GM20000 (cell line): ENCODE measurements at regions not wholly inside any gene's neighbourhood (a gene's known extent, or its start where the extent isn't known, plus 50 kb on each side); places are given as distances from the start of the nearest gene placed in this dataset.
"Not testable (repeated sequence)": the region's sequence is repeated elsewhere in the genome, so short reads cannot be mapped to it uniquely, and the experiment has no call there.

Experiments used
- DNase-seq: peaks from one replicate; pipeline ENCODE4 v3.0.0; 2012; ENCODE audit warnings: low spot score
- TF ChIP-seq, protein P1 (sequence below): IDR thresholded peaks from 2 replicates; pipeline ENCODE4 v1.5.1; 2012; ENCODE audit warnings: mild to moderate bottlenecking, control low read depth; ENCODE audit errors: extremely low read depth, missing control alignments

DNA sequence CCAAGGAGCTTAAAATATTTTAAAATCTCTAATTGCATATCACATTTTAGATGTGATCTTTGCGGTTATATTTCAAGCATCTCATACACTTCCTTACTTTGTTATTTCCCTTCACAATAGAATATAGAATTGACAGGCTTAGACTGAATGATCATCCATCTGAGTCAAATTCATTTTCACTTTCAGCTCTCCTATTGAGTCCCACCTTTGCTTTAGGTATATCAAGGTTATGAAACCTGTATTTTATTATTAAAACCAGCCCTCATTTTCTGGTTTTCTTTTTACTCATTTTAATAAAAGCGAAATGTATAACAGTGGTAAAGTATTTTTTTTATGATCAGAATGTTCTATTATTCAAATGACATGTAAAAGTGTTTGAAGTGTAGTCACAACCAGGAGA is 162.9 kb upstream of the KYNU start:
- TF ChIP-seq, protein P1, sequence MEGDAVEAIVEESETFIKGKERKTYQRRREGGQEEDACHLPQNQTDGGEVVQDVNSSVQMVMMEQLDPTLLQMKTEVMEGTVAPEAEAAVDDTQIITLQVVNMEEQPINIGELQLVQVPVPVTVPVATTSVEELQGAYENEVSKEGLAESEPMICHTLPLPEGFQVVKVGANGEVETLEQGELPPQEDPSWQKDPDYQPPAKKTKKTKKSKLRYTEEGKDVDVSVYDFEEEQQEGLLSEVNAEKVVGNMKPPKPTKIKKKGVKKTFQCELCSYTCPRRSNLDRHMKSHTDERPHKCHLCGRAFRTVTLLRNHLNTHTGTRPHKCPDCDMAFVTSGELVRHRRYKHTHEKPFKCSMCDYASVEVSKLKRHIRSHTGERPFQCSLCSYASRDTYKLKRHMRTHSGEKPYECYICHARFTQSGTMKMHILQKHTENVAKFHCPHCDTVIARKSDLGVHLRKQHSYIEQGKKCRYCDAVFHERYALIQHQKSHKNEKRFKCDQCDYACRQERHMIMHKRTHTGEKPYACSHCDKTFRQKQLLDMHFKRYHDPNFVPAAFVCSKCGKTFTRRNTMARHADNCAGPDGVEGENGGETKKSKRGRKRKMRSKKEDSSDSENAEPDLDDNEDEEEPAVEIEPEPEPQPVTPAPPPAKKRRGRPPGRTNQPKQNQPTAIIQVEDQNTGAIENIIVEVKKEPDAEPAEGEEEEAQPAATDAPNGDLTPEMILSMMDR = no peak
- DNase-seq = no peak

- TF ChIP-seq, protein P1 = no peak
- DNase-seq = no peak
Measured at GRCh38 chr2:142710336-142710735, 167.1 kb upstream of the KYNU start.

- TF ChIP-seq, protein P1 = no peak
- no peak for DNase-seq
Measured at GRCh38 chr2:142707318-142707717, 170.1 kb upstream of the KYNU start.

- not testable (repeated sequence) for DNase-seq
Measured at GRCh38 chr2:142702397-142702796, 175.1 kb upstream of the KYNU start.

DNA sequence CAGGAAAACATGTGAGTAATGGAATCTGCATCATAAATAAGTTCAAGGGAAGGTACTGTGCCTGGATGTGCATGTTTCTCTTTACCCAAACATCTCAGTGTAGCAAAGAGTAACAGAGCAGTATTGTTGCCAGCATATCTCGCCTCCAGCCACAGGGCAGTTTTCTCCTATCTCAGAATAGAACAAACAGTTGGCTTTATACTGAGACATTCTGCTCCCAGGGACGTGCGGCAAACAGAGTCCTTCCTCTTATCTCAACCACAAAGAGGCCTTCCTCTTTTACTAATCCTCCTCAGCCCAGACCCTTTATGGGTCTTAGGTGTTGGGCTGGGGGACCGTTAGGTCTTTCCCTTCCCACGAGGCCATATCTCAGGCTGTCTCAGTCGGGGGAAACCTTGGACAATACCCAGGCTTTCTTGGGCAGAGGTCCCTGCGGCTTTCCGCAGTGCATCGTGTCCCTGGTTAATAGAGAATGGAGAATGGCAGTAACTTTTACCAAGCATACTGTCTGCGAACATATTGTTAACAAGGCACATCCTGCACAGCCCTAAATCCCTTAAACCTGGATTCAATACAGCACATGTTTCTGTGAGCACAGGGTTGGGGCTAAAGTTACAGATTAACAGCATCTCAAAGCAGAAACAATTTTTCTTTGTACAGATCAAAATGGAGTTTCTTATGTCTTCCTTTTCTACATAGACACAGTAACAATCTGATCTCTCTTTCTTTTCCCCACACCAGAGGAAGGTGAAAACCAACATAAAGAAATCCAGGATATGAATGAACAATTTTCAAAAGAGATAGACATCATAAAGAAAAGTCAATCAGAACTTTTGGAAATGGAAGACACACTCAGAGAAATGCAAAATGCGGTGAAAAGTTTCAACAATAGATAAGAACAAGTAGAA is 181.9 kb upstream of the KYNU start:
- DNase-seq = not testable (repeated sequence)

GRCh38 chr2:142694282-142694681 is 183.2 kb upstream of the KYNU start:
- DNase-seq = no peak
- TF ChIP-seq, protein P1 = no peak

DNA sequence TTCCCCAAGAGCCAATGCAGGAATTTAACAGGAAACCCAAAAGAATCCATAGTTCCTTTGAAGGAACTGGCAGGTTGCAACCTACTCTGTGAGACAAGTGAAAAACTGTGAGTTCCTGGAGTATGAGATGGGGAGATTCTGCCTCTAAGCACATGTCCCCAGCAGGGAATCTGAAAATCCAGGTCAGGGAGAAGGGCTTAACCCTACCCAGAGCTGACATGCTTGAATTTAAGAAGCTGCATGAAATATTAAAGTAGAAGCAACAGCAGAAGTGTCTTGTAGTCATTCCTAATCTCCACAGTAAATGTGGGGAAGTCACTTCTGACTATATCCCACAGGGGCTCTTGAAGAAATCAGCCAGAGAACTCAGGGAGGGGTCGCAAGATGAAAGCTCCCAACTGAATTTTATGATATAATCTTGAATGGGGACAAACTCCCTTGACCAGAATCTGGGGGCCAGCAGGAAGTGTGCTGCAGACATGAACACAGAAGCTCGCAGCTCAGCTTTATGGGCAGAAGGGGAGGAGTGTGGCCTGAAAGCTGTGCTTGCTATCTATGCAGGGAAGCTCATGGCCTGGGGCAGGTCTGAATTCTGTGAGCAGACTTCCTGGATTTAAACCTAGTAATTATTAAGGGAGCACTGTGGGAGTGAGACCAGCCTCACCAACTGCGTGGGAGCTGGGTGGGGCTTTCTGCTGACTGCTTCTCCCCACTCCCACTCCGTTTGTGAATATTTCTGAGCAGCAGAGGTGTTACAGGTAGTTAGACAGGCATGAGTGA is 184.1 kb upstream of the KYNU start:
- DNase-seq = no peak

More for the DNA sequence above, 184.1 kb upstream of the KYNU start:
- TF ChIP-seq, protein P1 = no peak
